ENCODE measurements at regions not wholly inside any gene's neighbourhood (a gene's known extent, or its start where the extent isn't known, plus 50 kb on each side); places are given as distances from the start of the nearest gene placed in this dataset.
"Not testable (repeated sequence)": the region's sequence is repeated elsewhere in the genome, so short reads cannot be mapped to it uniquely, and the experiment has no call there.

- no peak for DNase-seq (ENCODE audit: low spot score)
These were observed 98.7 kb upstream of the RGS1 start for GRCh38 chr1:192476802-192477298.

- DNase-seq (ENCODE audit: low spot score), result peak; percentile 14
These were observed 97.9 kb upstream of the RGS1 start for GRCh38 chr1:192477630-192478029.

- no peak for DNase-seq (ENCODE audit: low spot score)
These were observed 89.7 kb upstream of the RGS1 start for GRCh38 chr1:192485692-192486436.

GRCh38 chr1:192488058-192488457 is 87.5 kb upstream of the RGS1 start:
- DNase-seq (ENCODE audit: low spot score), result no peak

GRCh38 chr1:192489047-192489446 is 86.5 kb upstream of the RGS1 start:
- DNase-seq (ENCODE audit: low spot score), result no peak

GRCh38 chr1:192489748-192490147 is 85.8 kb upstream of the RGS1 start:
- no peak for DNase-seq (ENCODE audit: low spot score)

- no peak for DNase-seq (ENCODE audit: low spot score)
These were observed 83.6 kb upstream of the RGS1 start for GRCh38 chr1:192491804-192492554.

GRCh38 chr1:192493584-192493983 is 82.0 kb upstream of the RGS1 start:
- DNase-seq (ENCODE audit: low spot score), result no peak

- DNase-seq (ENCODE audit: low spot score), result no peak
These were observed 79.1 kb upstream of the RGS1 start for GRCh38 chr1:192496369-192497056.

GRCh38 chr1:192497214-192497794 is 78.3 kb upstream of the RGS1 start:
- DNase-seq (ENCODE audit: low spot score), result no peak

- DNase-seq (ENCODE audit: low spot score), result not testable (repeated sequence)
These were observed 77.5 kb upstream of the RGS1 start for GRCh38 chr1:192498092-192498491.

- not testable (repeated sequence) for DNase-seq (ENCODE audit: low spot score)
These were observed 76.5 kb upstream of the RGS1 start for GRCh38 chr1:192499061-192499581.

GRCh38 chr1:192500541-192500940 is 75.0 kb upstream of the RGS1 start:
- not testable (repeated sequence) for DNase-seq (ENCODE audit: low spot score)

- no peak for DNase-seq (ENCODE audit: low spot score)
These were observed 68.8 kb upstream of the RGS1 start for GRCh38 chr1:192506741-192507155.

- DNase-seq (ENCODE audit: low spot score), result peak; percentile 7
These were observed 63.0 kb upstream of the RGS1 start for GRCh38 chr1:192512426-192513162.

- no peak for DNase-seq (ENCODE audit: low spot score)
These were observed 62.4 kb upstream of the RGS1 start for GRCh38 chr1:192513196-192513595.

GRCh38 chr1:192513697-192514096 is 61.9 kb upstream of the RGS1 start:
- DNase-seq (ENCODE audit: low spot score), result no peak

- DNase-seq (ENCODE audit: low spot score), result no peak
These were observed 58.7 kb upstream of the RGS1 start for GRCh38 chr1:192516776-192517297.

GRCh38 chr1:192517716-192518355 is 57.7 kb upstream of the RGS1 start:
- not testable (repeated sequence) for DNase-seq (ENCODE audit: low spot score)

GRCh38 chr1:192518700-192519099 is 56.9 kb upstream of the RGS1 start:
- no peak for DNase-seq (ENCODE audit: low spot score)

- DNase-seq (ENCODE audit: low spot score), result no peak
These were observed 53.8 kb upstream of the RGS1 start for GRCh38 chr1:192521734-192522133.

Measured in putamen (tissue), 1 donor.